Activated CD4-positive, alpha-beta T cell treated with anti-CD3 and anti-CD28 coated beads for 48 hours (primary cell): ENCODE measurements at regions not wholly inside any gene's neighbourhood (a gene's known extent, or its start where the extent isn't known, plus 50 kb on each side); places are given as distances from the start of the nearest gene placed in this dataset.

ENCODE experiments used
- DNase-seq: peaks from one replicate; pipeline ENCODE4 v3.0.0-alpha.2; 2020

DNA sequence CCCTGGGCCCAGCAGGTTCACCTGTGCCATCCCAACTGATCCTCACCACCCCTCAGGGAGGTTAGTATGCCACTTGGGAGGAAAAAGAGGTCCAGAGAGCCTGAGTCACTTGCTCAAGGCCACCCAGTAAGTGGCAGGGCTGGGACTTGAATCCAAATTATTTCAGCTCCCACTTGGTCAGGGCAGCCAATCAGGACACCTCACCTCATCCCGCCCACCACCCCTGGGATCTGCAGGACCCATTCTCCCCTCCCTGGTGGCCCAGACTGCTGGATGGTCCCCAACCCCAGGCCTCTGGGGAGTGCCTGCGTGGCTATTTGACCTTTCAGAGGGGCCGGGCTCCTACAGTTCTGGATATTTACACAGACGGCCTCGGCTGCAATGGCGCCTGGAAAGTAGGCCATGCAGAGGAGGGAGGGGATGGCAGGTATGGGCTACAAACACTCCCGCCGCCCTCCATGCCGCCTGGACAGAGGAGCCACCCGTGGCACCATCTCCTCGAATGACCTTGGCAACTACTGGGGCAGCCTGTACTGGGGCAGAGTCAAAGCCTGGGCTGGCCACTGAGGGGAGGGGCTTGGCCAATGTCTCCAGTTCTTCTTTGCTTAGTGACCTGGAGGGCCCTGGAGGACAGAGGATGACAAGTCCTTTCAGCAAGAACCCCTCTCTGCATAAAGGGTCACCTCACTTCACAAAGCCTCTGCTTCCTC, 153.6 kb upstream of the LINGO1 start:
- no peak for DNase-seq

DNA sequence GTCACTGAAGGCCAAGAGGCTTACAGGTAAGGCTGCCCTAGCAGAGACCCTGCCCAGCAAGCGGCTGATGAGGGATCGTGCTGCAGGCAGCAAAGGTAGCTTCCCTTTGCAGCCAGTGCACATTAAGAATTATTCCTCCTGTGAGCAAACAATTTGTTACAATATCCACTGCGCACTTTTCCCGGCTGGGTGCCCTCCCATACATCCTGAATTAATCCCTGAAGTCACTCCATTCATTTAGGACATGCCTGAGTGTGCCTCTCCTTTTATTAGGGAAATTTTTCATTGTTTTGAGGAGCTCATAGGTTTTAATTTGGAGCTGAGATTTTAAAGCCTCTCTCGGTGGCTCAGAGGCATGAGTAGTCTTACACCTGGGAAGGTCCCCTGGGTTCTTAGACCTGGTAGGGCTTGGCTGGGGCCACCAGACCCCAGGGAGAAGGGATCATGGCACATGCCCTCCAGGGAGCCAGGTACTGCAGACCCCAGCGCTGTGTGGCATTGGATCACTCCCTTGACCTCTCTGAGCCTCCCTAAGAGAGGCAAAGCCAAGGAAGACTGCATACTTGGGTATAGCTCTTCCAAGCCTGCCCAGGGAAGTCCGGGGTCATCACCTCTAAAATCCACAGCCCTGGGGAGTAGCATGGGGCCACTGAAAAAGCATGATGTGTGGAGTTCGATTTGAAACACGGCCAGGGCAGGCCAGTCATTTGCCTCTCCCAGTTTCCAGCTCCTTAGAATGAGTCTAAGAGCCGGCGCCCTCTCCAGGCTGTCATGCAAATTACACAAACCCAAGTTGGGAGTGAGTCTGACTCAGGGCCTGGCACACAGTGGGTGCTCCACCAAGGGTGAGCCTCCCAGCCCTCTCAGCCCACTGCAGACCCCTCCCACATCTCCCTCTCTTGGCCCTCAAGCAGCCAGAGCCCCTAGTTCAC, 151.9 kb upstream of the LINGO1 start:
- peak; percentile 56 for DNase-seq

DNA sequence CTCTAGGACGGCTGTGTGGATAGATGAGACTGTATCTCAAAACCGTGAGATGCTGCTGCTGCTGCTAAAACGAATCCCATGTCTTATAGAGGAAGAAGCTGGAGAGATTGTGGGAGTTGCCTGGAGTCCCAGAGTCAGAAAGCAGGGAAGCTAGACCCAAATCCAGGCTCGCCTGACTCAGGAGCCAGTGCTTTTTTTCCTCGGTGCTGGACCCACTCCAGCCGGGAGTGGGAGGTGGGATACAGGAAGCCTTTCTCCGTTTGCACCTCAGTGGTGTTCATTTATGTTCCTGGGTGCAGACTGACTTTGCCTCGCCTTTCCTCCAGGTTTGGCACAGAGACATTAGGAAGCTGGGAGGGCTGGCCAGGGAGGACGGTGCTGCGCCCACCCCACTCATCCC, 150.9 kb upstream of the LINGO1 start:
- DNase-seq, result no peak

DNA sequence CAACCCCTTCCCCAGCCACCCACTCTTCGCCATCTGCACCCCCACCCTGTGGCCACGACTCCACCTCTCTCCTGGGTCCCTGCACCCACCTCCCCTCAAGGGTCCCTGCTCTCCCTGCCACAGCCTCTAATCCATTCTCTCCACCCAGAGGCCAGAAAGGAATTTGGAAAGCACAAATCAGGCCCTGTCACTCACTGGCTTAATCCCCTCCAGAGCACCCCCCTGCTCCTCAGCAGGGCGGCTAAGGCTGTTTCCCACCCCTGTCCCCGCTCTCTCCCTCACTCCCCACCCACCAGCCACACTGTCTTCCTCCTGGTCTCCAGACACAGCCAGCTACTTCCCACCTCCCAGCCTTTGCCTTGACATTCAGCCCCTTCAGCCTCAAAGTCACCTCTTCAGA, 150.0 kb upstream of the LINGO1 start:
- DNase-seq, result no peak

DNA sequence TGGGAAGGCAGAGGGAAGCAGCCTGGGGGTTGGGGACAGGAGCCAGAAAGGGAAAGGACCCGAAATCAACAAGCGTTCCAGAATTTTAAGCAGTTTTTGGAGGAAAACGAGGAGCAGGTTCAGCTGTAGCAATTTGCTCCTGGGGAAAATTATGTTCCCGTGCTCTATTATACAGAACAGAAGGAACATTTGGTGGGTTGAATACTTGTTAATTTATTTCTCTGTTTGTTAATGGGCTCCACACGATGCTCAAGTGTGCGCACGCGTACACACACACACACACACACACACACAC, 149.2 kb upstream of the LINGO1 start:
- no peak for DNase-seq

DNA sequence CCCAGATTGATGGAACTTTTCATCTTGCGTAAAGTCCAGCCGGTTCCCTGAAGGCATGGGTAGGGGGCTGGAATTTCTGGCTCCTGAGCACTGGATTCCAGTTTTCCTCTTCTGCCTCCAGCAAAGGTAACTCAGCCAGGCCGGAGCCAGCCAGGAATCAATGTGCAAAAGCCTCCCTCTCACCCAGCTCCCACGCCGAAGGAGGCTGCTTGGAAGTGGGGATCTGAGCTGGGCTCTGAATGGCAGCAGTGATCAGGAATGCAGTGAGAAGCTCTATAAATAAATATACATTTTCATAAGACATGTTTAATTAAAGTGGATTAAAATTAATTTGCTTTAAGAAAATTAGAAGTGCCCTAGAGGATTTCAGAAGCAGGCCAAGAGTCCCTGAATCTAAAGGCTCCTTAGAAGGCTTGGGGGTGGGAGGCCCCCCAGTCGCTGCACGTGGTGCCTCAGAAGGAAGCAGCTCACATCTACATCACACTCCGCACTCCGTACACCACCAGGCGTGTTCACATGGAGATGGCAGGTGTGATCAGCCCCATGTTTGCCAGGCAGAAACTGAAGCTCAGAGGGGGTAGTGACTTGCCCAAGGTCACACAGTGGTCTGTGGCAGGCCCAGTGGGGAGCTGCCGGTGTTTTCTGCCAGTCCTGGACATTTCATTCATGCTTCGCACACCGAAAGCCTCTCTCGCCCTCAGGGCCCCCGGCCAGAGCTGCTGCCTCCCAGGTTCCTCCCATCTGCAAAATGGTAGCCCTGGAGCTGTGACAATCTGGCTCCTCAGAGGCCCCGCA, 148.6 kb upstream of the LINGO1 start:
- no peak for DNase-seq

DNA sequence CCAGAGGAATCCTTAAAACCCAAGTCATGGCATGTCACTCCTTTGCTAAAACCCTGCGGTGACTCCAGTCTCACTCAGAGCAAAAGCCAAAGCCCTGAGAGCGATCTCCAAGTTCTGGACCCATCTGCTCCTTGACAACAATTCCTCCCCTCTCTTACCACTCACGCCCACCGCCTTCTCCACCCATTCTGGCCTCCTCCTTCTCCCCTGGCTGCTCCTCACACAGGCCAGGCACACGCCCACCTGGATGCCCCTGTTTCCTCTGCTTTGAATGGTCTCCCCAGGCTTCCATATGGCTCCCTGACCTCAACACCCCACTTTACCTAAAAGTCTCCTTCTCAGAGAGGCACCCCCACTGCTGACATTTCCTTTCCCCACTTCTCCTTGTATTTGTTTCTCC, 146.1 kb upstream of the LINGO1 start:
- DNase-seq, result no peak

DNA sequence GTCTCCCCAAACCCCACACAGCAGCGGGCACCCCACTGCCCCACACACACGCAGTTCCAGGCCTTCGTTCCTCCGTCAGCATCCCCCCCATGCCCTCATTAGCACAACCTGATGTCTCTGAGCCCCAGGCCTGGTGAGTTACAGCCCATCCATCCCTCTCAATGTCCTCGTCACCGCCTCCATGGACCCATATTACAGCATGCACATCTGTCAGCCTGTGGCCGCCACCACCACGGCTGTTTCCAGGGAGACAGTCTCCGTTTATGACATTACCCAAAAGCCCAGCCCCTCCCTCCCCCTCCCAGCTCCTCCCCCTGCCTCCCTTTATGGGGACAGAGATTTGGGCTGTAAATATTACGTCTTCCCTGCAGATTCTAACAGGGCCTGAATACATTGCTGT, 143.1 kb upstream of the LINGO1 start:
- no peak for DNase-seq

DNA sequence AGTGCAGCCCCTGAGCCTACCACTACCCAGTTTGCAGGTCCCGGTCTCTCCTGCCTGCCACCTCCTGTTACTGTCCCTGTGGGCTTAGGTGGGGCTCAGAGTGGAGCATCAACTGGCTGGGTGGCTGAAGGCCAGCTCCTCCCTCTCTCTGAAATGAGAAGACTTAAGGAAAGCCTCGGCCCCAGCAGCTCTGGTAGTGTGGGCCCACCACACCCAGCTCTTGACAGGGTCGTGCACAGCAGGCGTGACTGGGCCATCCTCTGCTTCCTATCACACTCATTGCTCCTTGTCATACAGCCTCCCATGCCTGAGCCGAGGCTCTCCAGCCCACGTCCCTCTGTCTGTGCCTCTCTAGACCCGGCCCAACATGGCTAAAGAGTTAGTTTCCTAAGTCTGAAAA, 142.7 kb upstream of the LINGO1 start:
- DNase-seq, result no peak

DNA sequence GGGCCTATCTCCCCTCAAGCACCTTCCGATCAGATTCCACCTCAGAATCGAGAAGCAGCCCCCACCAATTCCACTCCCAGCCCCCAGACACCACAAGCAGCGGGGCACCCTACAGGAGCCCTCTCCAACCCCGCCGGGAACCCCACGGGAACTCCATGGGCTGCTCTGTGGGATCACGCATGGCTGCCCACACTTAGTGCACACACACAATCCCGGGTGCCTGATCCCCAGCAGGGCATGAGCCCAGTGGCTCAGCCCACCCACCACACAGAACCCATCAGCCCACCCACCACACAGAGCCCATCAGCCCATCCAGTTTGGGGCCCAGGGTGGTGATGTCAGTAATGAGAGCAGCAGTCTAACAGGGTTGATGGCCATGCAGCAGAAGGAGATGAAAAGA, 141.6 kb upstream of the LINGO1 start:
- DNase-seq, result no peak

DNA sequence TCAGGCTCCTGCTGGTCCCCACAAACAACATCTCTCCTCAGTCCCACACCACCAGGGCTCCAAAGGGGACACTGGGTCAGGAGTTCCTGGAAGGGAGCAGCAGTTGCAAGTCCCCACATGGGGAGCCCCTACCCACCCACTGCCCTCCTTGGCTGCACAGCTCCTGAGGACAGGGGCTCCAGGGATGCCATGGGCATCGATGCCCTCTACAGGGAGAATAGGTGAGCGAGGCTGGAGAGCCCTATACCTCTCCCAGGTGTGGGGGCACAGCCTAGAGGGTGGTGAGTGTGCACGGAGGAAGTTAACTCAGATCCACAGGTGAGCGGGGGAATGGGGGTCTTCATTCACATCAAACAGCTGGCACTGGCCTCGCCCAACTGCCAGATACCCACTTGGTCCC, 141.2 kb upstream of the LINGO1 start:
- no peak for DNase-seq

DNA sequence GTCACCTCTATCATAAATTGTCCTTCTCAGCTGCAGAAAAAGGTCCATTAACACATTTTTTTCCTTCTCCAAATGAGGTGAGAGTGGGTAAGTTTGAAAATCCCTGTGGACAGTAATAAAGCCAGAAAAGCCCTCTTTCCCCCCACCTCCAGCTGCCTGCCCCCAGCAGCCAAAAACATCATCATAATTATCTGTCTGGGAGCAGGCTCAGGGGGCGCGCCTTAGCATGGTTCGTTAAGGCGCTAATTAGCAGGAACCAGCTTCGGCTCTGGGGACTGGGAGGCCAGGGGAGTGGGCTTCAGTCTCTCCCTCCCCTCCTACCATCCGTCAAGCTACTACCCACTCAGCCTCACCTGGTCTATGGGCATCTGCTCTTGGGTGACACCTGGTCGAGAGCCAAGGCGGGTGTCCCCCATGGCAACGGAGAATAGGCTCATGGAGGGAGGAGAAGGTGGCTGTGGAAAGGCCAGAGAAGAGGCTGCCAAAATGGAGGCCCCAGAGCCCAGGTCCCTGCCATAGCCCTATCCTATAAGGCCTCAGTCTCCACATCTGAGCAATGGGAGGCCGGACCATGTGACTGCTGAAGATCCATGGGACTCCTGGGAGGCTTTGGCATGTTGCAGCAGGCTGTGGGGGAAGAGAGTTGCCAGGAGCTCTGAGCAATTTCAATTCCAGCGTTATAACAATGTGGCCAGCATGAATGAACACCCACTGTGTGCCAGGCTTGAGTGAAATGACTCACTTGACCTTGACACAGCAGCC, 140.1 kb upstream of the LINGO1 start:
- no peak for DNase-seq

DNA sequence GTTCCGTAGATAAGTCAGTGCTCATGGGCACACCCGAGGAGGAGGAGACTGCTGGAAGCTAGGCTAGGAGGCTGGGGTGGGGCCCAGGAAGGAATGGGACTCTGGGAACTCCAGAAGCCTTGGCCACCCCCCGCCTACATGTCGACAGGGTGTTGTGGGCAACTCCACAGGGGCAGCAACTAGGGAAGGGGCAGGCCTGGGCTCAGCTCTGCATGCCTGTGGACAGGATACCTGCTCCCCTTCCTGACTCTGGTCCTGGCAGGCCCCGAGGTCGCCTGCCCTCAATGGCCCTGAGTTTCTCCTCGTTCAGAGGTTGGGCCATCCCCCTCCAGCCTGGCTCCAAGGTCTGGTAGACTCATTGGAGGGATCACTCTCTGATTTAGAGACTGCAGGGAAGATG, 138.9 kb upstream of the LINGO1 start:
- DNase-seq, result no peak

DNA sequence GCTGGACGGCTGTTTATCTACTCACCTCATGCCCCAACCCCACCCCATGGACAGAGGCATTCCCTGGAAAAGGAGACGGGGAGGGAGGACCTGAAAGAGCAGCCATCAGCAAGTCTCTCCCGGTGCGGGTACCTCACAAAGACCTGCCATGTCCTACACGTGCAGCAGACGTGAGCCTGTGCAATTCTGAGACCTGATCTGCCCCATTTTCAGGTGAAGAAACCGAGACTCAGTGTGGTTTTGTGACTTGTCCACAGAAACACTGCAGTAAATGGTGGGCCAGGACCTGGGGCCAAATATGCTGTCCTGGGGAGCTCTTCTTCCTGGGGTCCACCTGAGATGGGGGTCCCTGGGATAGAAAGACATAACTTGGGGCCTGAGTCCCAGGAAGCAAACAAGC, 137.0 kb upstream of the LINGO1 start:
- DNase-seq, result no peak

DNA sequence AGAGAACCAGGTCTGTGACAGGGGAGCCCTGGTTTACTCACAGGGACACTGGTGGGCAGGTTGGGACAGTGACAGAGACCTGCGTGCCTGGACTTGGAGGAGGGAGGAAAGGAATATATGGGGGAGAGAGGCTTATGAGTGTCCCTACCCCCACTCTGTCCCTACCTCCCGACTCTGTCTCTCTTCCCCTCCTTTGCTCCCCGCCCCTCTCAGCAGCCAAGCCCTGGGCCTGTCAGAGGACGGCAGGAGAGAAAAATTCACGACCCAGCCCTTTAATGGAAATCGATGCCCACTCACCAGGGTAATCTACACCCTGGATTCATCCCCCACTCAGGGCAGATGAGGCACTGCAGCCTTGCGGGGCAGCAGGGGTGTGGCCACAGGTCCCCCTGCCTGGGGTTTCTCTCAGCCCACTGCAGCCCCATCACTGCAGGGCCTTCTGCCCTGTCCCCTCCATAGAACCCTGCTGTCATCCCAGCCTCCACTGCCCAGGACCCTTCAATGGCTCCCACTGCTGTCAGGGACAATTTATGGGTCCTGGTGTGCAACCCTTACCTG, 135.9 kb upstream of the LINGO1 start:
- no peak for DNase-seq

DNA sequence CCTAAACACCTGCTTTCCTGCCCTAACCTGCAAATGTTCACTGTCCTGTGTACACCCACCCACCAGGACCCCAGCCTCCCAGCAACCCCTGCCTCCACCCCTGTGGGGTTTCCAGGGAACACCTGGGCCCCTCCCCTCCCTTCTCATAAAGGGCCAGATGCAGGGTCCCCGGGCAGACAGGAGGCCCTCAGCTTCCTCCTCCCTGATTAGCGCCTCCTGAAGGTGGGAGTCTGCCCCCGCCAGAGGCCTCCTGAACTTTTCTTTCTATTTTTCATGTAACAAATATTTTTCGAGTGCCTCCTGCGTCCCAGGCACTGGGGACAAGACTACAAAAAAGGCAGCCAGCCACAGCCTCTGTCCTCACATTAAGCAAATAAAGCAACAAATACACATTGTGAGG, 135.4 kb upstream of the LINGO1 start:
- DNase-seq, result no peak

DNA sequence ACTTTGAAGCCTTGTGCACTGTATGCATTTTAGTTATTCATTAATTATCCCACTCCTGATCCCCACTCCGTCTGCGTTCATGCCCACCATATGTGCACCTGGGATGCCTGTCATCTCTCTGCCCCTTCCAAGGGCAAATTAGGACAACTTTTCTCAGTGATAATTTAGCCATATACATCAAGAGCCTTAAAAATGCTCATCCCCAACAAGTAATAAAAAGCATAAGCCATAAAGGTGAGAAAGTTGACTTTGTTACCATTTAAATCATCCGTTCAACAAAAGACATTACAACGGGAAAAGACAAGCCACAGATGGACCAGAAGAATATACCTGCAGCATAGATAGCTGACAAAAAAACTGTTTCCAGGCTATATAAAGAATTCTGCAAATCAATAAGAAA, 131.4 kb upstream of the LINGO1 start:
- DNase-seq, result no peak

DNA sequence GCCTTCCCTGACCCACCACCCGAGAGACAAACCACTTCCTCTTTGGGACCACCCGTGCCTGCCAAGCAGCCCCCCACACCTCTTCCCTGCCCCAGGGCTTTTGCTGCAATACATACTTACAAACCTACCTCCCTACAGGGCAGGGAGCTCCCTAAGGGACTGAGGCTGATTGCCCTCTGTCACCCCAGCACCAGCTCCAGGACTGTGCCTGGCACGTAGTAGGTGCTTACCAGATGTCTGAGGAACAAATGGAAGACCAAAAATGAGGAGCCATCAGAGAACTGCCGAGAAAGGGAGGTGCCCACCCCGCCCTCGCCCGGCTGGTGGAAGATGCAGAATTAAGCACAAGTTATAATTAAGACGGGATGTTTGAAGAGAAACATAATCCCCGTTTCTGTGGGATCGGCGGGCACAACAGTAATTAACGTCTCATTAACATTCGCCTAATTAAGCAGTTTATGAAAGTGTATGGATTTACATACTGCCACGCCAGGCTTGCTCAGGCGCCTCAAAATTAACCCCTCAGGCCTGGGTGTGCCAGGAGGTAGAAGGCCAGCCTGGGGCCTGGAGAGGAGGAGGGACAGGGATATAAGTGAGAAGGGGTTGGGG, 130.1 kb upstream of the LINGO1 start:
- DNase-seq, result no peak

DNA sequence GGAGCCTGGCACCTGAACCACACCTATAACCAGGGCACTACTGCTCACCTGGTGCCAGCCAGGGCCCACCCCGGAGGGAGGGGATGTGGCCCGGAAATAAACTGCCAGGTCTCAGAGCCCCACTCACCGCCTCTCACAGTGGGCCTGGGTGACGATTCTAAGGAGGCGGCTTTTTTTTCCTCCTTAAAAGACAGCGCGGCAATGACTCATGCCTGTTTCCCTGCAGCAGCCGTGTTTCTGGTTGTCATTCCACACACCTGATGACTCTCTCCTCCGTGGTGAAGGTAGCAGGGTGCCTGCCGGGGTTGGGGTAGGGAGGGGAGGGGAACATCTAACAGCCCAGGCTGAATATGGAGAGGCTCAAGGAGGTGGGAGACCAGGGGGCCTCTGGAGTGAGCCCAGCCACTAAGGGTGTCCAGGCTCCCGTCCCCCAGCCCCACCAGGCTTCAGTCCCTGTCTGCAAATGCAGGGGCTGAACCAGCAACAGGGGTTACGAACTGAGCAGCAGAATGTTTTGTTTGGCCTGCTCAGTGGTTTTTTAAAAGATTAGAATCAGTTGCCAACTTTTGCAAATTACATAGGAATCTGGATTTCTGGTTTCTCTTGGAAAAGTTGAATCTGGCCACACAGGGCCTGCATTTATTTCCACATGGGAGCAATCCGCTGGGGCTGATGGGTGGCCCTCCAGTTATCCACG, 127.3 kb upstream of the LINGO1 start:
- DNase-seq, result no peak

DNA sequence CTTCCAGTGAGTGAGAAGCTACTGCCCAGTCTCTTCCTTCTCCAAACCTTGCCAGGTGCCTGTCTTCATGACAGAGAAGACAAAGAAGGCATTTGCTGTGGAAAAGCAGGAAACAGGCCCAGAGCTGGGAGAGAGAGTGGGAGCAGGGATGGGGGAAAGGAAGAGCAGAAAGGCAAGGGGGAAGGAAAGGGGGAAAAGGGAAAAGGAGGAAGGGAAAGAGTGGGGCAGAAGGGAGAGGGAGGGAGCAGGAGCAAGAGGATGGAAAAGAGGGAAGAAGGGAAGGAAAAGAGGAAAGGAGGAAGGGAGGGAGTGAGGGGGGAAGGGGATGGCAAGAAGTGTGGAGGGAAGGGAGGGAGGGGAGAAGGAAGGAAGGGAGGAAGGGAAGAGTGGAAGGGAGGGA, 121.2 kb upstream of the LINGO1 start:
- DNase-seq, result no peak

DNA sequence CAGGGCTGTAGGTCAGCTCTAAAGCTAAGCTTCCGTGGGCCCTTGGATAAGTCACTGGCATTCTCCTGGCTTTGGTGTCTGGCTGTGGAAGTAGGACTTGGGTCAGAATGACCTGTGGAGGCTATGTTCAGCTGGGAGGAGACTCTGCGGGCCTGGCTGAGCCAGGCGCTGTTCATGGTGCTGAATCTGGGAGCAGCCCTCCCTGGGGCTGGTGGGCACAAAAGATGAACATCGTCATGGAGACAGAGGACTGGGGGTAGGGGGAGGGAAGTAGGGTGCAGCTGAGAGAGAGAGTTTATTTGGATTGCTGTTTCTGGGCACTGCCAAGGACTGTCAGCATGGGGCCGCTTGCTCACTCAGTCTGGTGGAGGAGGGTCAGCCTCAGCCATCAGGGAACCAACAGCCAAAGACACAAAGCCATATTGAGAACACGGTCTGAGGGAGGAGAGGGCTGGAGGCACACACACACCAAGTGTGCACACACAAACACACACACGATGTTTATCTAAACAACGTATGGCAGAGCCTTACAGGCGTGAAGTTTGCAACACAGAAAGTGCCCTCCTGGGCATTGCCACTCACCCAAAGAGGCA, 120.7 kb upstream of the LINGO1 start:
- DNase-seq, result peak; percentile 18
